GM12864 (cell line): ENCODE measurements at regions not wholly inside any gene's neighbourhood (a gene's known extent, or its start where the extent isn't known, plus 50 kb on each side); places are given as distances from the start of the nearest gene placed in this dataset.

Source experiments
- DNase-seq: peaks from one replicate; pipeline ENCODE4 v3.0.0-alpha.2; 2011; ENCODE audit warnings: low read depth
- H3K4me3 ChIP-seq: 2 replicates; pipeline ENCODE4 v1.5.1; 2011; ENCODE audit warnings: mild to moderate bottlenecking, low read depth, low read length, control low read depth
- TF ChIP-seq, protein P1 (sequence below): IDR thresholded peaks from 2 replicates; pipeline ENCODE4 v1.5.1; 2011; ENCODE audit warnings: low read depth, mild to moderate bottlenecking, moderate library complexity, low read length, control low read depth, inconsistent platforms; ENCODE audit errors: missing control alignments

DNA sequence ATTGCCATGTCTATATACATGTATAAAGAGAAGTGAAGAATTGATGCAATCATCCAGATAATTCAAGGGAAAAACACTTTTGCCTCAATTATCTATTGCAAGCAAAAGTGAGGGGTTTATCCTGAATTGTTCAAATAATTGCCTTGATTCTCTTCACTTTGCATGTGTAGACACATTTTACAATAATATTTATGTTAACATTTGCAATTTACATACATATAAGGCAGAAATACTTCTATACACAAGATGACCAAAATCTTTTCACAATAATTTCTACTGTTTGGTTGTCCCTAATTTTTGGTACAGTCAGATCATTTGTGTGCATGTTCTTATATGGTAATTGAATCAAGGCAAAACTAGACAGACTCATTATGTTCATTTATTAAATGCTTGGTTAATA is 285.3 kb upstream of the TMEM161B start:
- TF ChIP-seq, protein P1, sequence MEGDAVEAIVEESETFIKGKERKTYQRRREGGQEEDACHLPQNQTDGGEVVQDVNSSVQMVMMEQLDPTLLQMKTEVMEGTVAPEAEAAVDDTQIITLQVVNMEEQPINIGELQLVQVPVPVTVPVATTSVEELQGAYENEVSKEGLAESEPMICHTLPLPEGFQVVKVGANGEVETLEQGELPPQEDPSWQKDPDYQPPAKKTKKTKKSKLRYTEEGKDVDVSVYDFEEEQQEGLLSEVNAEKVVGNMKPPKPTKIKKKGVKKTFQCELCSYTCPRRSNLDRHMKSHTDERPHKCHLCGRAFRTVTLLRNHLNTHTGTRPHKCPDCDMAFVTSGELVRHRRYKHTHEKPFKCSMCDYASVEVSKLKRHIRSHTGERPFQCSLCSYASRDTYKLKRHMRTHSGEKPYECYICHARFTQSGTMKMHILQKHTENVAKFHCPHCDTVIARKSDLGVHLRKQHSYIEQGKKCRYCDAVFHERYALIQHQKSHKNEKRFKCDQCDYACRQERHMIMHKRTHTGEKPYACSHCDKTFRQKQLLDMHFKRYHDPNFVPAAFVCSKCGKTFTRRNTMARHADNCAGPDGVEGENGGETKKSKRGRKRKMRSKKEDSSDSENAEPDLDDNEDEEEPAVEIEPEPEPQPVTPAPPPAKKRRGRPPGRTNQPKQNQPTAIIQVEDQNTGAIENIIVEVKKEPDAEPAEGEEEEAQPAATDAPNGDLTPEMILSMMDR = no peak
- no peak for DNase-seq
- H3K4me3 ChIP-seq = no peak overlapping the region

DNA sequence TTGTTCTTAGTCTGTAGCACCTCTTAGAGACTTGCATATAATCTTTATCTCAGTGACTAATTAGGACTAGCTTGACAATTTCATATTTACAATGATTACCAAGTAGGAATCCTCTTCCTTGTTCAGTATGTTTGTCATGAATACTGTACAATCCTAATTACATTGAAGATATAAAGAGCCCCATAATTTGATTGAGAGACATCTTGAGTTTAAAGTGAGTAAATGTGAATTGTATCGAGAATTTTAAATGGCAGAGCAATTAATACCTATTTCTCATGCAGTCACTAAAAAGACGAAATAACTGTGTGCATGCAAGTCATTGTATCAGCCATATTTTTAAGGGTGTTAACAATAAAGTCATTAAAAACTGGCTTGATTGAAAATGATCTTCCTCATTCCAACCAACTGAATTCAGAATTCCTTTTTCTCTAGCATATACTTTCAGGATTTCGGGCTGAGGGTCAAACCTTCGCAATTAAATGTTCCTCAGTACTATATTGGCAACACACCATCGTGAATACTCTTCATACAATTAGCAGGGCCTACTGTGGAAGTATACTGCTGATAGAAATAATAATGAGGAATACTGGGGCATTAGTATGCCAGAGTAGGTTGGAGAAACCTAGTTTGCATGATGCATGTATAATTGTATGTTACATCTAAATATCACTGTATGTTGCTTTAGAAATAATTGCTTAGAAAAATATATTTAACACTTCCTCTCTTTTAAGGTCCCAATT is 284.7 kb upstream of the TMEM161B start:
- no peak for DNase-seq
- TF ChIP-seq, protein P1 = no peak
- no peak overlapping the region for H3K4me3 ChIP-seq

DNA sequence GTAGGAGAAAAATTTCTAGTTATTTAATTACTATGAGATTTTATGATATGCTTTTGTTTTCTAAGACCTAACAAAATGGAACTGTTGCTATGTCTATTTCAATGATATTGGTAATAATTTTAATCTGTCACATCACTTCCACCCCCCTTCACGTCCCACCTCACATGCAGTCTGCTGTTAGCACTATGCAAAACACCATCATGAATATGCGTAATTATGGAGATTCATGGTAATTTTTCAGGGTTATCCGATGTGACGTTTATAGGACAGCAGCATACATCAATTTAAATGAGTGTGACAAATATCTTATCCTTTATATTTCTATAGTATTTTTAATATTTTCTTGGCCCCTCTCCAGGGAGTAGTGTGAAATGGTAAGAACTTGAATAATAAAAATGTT is 283.8 kb upstream of the TMEM161B start:
- TF ChIP-seq, protein P1 = no peak
- DNase-seq = no peak
- no peak overlapping the region for H3K4me3 ChIP-seq

DNA sequence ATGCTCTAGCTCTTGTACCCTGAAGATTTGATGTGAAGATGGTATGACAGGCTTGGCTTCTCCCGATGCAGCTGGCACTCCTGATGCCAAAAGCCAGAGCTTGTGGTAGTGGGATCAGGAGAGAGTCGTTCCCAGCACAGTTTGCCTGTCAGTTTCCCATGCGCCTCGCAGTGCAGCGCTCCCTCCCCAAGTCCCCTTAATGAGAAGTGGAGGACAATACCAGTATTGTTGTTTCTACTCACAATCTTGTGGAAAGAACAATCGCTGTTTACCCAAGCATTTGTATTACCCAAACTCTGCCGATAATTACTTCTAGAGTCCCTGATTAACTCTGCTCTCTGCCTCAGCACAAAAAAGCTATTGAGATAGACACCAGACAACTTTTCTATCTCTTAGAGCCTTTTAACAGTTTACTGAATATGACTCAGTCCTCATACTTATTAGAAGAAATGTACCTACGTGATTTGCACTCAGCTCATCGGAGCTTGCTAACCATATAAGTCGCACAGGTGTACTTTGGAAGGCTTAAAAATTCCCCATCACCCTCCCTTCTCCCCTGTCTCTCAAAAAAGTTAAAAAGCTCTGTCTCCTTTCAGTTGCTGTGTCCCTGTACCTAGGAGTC is 283.2 kb upstream of the TMEM161B start:
- DNase-seq = no peak
- no peak overlapping the region for H3K4me3 ChIP-seq
- TF ChIP-seq, protein P1 = no peak

DNA sequence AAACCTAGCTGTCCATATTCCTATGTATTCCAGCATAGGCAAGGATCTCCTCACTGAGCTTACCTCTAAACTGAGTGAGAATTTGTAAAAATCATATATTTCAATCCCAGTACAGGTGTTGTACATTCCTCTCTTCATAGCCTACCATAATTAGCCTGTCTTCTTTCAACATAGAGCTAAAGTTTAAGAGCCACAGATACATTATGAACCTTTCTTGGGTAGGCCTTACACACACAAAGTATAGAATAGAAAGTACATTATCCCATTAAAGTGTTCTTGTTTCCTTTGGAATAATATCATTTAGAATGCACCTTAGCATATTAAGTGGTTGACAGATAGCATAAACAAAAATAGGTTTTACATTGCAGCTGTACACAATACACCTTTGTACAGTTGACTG is 282.1 kb upstream of the TMEM161B start:
- TF ChIP-seq, protein P1 = no peak
- no peak for DNase-seq
- H3K4me3 ChIP-seq = no peak overlapping the region

DNA sequence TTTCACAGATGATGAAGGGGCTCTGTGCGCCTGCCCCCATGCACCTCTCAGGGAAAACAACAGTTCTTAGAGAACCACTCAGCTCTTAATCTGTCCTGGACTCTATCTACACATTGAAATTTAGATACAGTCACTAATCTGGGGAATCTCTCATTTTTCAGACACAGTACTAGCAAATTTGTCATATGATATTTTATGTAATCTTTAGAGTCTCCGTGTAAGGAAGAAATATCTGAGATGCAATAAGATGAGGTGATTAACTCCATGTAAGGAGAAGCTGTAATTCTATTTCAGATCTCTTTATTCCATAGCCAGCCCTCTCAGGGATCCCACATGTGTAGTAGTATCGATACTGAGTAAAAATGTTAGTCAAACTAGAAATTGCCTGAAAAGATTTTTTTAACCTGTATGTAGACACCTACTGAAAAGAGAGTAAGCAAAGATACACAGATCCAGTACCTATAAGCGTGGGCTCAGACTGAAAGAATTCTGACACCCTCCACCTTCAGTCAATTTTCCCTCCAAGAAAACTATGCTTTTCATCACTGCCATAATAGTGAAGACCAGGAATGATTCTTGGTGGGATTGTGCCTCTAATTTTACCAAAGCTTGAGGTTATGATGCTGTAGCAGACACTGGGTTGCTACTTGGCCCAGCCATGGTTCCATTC is 279.6 kb upstream of the TMEM161B start:
- DNase-seq = no peak
- TF ChIP-seq, protein P1 = no peak
- H3K4me3 ChIP-seq = no peak overlapping the region
